A172 (cell line): ENCODE measurements at regions not wholly inside any gene's neighbourhood (a gene's known extent, or its start where the extent isn't known, plus 50 kb on each side); places are given as distances from the start of the nearest gene placed in this dataset.
A peak's percentile ranks its signal among the peaks of the same experiment; 100 is the strongest.

Source experiments
- DNase-seq: peaks from one replicate; pipeline ENCODE4 v3.0.0-alpha.2; 2015; ENCODE audit warnings: low spot score

DNA sequence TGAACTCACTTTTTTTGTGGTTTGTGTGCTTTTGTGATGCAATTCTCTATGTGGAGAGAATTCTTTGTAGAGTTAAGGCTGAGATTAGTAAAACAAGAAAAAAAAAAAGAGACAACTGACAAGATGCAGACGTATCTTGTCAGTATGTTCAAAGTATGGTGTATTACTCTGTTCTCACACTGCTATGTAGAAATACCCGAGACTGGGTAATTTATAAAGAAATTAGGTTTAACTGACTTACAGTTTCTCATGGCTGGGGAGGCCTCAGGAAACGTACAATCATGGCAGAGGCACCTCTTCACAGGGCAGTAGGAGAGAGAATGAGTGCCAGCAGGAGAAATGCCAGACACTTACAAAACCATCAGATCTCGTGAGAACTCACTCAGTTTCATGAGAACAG, 475.2 kb upstream of the CDH18 start:
- DNase-seq: no peak

DNA sequence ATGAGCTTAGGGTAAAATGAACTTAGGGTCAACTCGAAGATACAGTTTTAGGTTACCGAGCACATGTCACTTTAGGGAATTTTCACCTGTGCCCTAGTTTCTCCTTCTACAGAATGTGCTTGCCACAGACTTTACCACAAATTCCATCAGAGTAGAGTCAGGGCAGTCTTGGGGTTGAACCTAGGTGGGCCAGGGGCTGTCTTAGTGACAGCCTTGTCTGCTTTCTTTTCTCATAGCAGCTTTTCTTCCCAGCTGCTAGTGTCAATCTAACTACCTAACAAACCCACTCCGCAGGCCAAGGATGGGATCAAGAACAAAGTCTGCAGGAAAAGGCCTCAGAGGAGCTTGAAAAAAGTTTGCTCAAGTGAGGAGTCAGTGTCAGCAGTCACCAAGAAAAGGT, 458.1 kb upstream of the CDH18 start:
- no peak for DNase-seq

DNA sequence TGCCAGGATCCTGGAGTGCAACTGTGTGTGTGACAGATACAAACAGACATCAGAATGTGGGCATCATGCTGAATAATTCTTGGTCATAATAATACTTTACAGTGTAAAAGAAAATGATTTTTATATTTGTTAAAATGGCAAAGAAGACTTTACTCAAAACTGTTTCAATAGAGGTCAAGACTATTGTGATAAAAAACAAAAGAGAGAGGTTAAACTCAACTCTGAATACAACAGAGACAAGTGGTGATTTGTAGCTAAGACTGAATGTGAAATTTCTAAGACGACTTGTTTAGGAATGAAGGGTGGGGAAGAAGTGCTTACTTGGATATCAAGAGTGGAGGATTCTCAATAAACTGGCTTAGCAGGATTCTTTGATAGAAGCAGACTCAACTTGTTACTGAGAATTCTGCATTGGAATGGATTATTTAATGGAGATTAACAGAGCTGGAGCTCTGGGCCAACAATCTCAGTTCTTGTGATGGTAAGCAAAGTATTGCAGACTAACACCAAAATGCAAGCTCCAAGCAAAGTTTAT, 457.4 kb upstream of the CDH18 start:
- DNase-seq: no peak

DNA sequence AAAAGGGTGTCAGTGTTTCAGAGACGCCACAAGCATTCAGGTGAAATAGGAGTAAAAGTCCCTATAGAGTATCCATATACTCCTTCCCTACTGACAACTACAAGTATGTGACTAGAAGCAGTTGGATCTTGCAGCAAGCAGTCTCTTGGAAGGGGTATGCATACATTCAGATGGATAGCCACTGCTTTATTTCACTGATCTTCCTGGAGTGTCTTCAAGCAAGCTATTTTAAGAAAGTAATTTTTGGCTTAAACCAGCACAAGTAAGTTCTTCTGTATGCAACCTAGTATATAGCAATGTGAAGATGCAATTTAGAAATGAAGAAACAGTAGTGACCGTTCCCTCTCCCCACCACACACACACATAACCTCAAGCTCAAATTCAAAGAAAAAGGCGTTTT, 446.8 kb upstream of the CDH18 start:
- DNase-seq: no peak

DNA sequence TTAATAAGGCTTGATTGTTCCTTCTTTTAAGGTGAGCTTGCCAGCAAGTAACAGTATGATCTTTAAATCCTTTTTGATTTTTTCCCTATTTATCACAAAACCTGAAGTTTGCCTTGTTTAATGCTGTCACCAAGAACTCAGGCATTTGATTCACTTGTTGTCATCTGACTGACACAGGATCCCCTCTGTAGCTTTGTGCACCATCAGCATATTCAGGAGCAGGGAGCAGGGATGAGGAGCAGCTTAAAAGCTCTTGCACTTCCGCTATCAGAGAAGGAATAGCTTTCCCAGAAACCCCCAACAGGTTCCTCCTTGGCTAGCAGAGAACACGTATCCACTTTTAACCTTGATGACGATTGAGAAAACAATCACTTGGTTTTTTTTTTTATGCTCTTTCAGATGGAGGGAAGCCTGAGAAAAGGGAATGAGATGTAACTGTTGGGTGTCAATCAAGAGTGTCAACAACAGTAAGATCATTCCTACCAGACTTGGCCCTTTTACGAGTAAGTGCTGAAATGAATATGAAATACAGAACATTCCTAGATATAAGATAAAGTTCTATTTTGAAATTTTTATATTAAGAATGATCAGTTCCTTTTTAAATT, 433.1 kb upstream of the CDH18 start:
- peak; percentile 4 for DNase-seq
